ENCODE measurements at regions not wholly inside any gene's neighbourhood (a gene's known extent, or its start where the extent isn't known, plus 50 kb on each side); places are given as distances from the start of the nearest gene placed in this dataset.
"Not testable (repeated sequence)": the region's sequence is repeated elsewhere in the genome, so short reads cannot be mapped to it uniquely, and the experiment has no call there.

DNA sequence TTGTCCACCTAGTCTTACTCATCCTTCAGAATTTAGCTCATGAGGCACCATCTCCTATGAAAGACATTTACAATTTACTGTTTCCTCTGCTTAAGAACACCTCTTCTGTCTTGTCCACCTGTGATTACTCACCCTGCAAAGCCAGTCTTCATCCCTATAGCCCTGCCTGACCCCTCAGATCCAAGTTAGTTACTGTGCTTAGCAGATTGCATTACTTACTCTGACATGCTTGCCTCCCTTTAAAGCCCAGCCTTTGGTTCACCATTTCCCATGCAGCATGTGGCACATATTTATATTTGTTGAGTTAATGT lies 60.9 kb upstream of the VCAM1 start:
- Mint-ChIP-seq H3K4me1 (no peaks in the 10 kb centered on the region), H3K9me3 (peaks cover 1% of the 10 kb centered on the region), H3K36me3 (no peaks in the 10 kb centered on the region), H3K4me3 (no peak overlapping the region), H3K27ac (no peak overlapping the region), H3K27me3 (peaks cover 3% of the 10 kb centered on the region)
- no peak for DNase-seq

DNA sequence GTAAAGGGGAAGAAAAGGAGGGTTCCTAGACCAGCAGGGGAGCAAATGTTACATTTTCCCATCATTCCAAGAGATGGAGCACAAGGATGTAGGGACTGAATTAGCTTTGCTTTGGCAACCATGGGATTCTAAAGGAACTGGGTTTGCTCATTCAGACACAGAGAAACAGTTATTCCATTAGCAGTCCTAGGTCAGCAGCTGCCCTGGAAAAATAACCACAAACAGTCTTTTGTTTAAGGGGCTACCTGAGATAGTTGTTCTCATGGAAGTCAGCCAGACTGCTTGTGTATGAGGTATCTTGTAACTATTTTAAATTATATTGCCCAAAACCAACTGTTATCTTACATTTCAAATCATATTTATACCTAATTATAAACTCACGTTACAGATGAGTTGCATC lies 58.4 kb upstream of the VCAM1 start:
- Mint-ChIP-seq H3K27ac (no peak overlapping the region), H3K9me3 (peaks cover 2% of the 10 kb centered on the region), H3K36me3 (no peaks in the 10 kb centered on the region), H3K4me1 (no peaks in the 10 kb centered on the region), H3K27me3 (peaks cover 3% of the 10 kb centered on the region), H3K4me3 (no peak overlapping the region)
- DNase-seq: no peak

DNA sequence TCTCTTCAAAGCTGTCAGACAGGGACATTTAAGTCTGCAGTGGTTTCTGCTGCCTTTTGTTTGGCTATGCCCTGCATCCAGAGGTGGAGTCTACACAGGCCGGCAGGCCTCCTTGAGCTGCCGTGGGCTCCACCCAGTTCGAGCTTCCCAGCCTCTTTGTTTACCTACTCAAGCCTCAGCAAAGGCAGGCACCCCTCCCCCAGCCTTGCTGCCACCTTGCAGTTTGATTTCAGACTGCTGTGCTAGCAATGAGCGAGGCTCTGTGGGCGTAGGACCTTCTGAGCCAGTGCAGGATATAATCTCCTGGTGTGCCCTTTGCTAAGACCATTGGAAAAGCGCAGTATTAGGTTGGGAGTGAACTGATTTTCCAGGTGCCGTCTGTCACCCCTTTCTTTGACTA lies 51.0 kb upstream of the VCAM1 start:
- not testable (repeated sequence) for H3K27me3 Mint-ChIP-seq, H3K36me3 Mint-ChIP-seq, H3K4me3 Mint-ChIP-seq, H3K4me1 Mint-ChIP-seq, H3K9me3 Mint-ChIP-seq, DNase-seq, H3K27ac Mint-ChIP-seq
